GM12878 (cell line): ENCODE measurements at regions not wholly inside any gene's neighbourhood (a gene's known extent, or its start where the extent isn't known, plus 50 kb on each side); places are given as distances from the start of the nearest gene placed in this dataset.

Experiments
- ATAC-seq: fragments of 200-7000 bp; cut with Tn5 transposase; 3 replicates; pipeline ENCODE4 v1.9.1; 2020; ENCODE audit warnings: mild to moderate bottlenecking, moderate library complexity
- BruUV-seq: library from RNA; stranded (reverse); fragments of 400-500 nt; replicated peaks from 2 replicates; lab custom pipeline; 2021; lab: Mats Ljungman, UMichigan
- CTCF ChIA-PET: fragments of 300-600 bp; sonication (Branson Sonifier 250); formaldehyde crosslinking; extraction: SDS; loops from one replicate; lab custom pipeline; 2021; ENCODE audit warnings: inconsistent platforms; lab: Yijun Ruan, JAX
- POLR2A ChIA-PET: fragments of 350-600 bp; formaldehyde crosslinking; extraction: SDS; loops from one replicate; lab custom pipeline; 2021; ENCODE audit warnings: inconsistent platforms; lab: Charles Lee
- RAD21 ChIA-PET: fragments of 300-600 bp; sonication (Branson Sonifier 250); formaldehyde crosslinking; loops from one replicate; lab custom pipeline; 2023; ENCODE audit warnings: antibody characterized with exemption; ENCODE audit not compliant: unreplicated experiment; lab: Charles Lee
- SMC1A ChIA-PET: fragments of 300-600 bp; sonication (Branson Sonifier 250); formaldehyde crosslinking; loops from one replicate; lab custom pipeline; 2023; ENCODE audit not compliant: unreplicated experiment, uncharacterized antibody; lab: Charles Lee
- DNase-seq: peaks from one replicate; pipeline ENCODE4 v3.0.0-alpha.2; 2011; ENCODE audit warnings: low read depth, low spot score
- FAIRE-seq: peaks from 3 replicates; lab custom pipeline; 2011; peaks lifted over from hg19 to GRCh38; lab: Jason Lieb, UNC
- H2AFZ ChIP-seq: 2 replicates; pipeline ENCODE4 v1.6.0; 2011; ENCODE audit warnings: low read depth, low read length, control low read depth; ENCODE audit not compliant: control insufficient read depth
- H3K27ac ChIP-seq: 2 replicates; pipeline ENCODE4 v1.5.1; 2011; ENCODE audit warnings: control low read depth; ENCODE audit not compliant: control insufficient read depth, insufficient read depth
- H3K27me3 ChIP-seq, 2 experiments: replicated peaks in 1 of 2; 2 replicates each; pipeline versions ENCODE4 v1.6.0 to v1.6.1; 2011; ENCODE audit warnings: low read length in 1 of 2; ENCODE audit not compliant: control insufficient read depth in 2 of 2, insufficient read depth in 2 of 2
- H3K36me3 ChIP-seq, 2 experiments: 2 replicates each; pipeline ENCODE4 v1.5.1; 2011; ENCODE audit warnings: low read length in 1 of 2; ENCODE audit not compliant: control insufficient read depth in 2 of 2, insufficient read depth in 2 of 2
- H3K4me1 ChIP-seq: 2 replicates; pipeline ENCODE4 v1.6.1; 2011; ENCODE audit warnings: mild to moderate bottlenecking, low read length, moderate library complexity, mixed read lengths; ENCODE audit not compliant: control insufficient read depth, insufficient read depth
- H3K4me2 ChIP-seq: 2 replicates; pipeline ENCODE4 v1.6.0; 2011; ENCODE audit warnings: control low read depth; ENCODE audit not compliant: control insufficient read depth, insufficient read depth
- H3K4me3 ChIP-seq: fragments of 200-600 bp; sonication (generic); 2 replicates; pipeline ENCODE4 v1.5.1; 2016
- H3K79me2 ChIP-seq: 2 replicates; pipeline ENCODE4 v1.6.0; 2011; ENCODE audit warnings: low read length; ENCODE audit not compliant: control insufficient read depth, insufficient read depth
- H3K9ac ChIP-seq: 2 replicates; pipeline ENCODE4 v1.8.0; 2011; ENCODE audit warnings: low read length, control low read depth, mixed read lengths; ENCODE audit not compliant: control insufficient read depth, insufficient read depth
- H3K9me3 ChIP-seq: replicated peaks from 3 replicates; pipeline ENCODE4 v1.5.1; 2011; ENCODE audit warnings: mild to moderate bottlenecking, low read length; ENCODE audit not compliant: control insufficient read depth, insufficient read depth
- H4K20me1 ChIP-seq: 2 replicates; pipeline ENCODE4 v1.6.0; 2011; ENCODE audit not compliant: control insufficient read depth, insufficient read depth
- E2F8 ChIP-seq: fragments of 450-650 bp; IDR thresholded peaks from 2 replicates; pipeline ENCODE4 v1.6.1; 2018; ENCODE audit warnings: mild to moderate bottlenecking, low read depth, moderate library complexity; ENCODE audit not compliant: partially characterized antibody
- ETV6 ChIP-seq, 2 experiments: fragments of 450-650 bp in 1 of 2; IDR thresholded peaks in 1 of 2; conservative IDR thresholded peaks in 1 of 2; 2 replicates each; pipeline ENCODE4 v1.6.1; 2014; ENCODE audit warnings: antibody characterized with exemption in 1 of 2, borderline replicate concordance in 1 of 2, low read depth in 1 of 2, mild to moderate bottlenecking in 1 of 2, moderate library complexity in 1 of 2
- HSF1 ChIP-seq: fragments of 150-350 bp; IDR thresholded peaks from 2 replicates; pipeline ENCODE4 v1.6.1; 2014; ENCODE audit warnings: mild to moderate bottlenecking, low read depth, low read length
- JUND ChIP-seq: IDR thresholded peaks from 2 replicates; pipeline ENCODE4 v1.6.1; 2012; ENCODE audit warnings: low read depth, mild to moderate bottlenecking, low read length, improper control_type of control experiment, moderate library complexity
- MAX ChIP-seq: IDR thresholded peaks from 2 replicates; pipeline ENCODE4 v1.6.1; 2012; ENCODE audit warnings: low read depth, low read length, improper control_type of control experiment
- MEF2A ChIP-seq: IDR thresholded peaks from 2 replicates; pipeline ENCODE4 v1.6.1; 2011; ENCODE audit warnings: low read depth, mild to moderate bottlenecking, low read length, moderate library complexity; ENCODE audit not compliant: insufficient read depth
- MXI1 ChIP-seq: fragments of 150-350 bp; IDR thresholded peaks from 2 replicates; pipeline ENCODE4 v1.6.1; 2011; ENCODE audit warnings: low read depth, mild to moderate bottlenecking, inconsistent platforms, low read length, improper control_type of control experiment
- NBN ChIP-seq: fragments of 450-650 bp; IDR thresholded peaks from 2 replicates; pipeline ENCODE4 v1.6.1; 2016
- RUNX3 ChIP-seq: IDR thresholded peaks from 2 replicates; pipeline ENCODE4 v1.6.1; 2012; ENCODE audit warnings: low read length, inconsistent platforms
- SP1 ChIP-seq: IDR thresholded peaks from one replicate; pipeline ENCODE4 v1.6.1; 2011; ENCODE audit warnings: low read depth, low read length
- TAF1 ChIP-seq: IDR thresholded peaks from 2 replicates; pipeline ENCODE4 v1.6.1; 2011; ENCODE audit warnings: mild to moderate bottlenecking, low read depth, low read length, borderline replicate concordance
- TCF12 ChIP-seq: IDR thresholded peaks from 2 replicates; pipeline ENCODE4 v1.6.1; 2011; ENCODE audit warnings: low read depth, mild to moderate bottlenecking, low read length
- ZBTB4 ChIP-seq: fragments of 450-650 bp; formaldehyde crosslinking; IDR thresholded peaks from 2 replicates; pipeline ENCODE4 v1.4.0; 2022; ENCODE audit warnings: mild to moderate bottlenecking, moderate library complexity
- ZNF622 ChIP-seq: fragments of 450-650 bp; IDR thresholded peaks from 2 replicates; pipeline ENCODE4 v1.6.1; 2017; ENCODE audit warnings: mild to moderate bottlenecking, inconsistent platforms
- WGBS: methylation state at CpG from one replicate; pipeline ENCODE4 v1.1.6; 2016; ENCODE audit warnings: low lambda C conversion rate; ENCODE audit not compliant: insufficient replicate concordance, insufficient coverage; ENCODE audit errors: missing lambda C conversion rate; 5-methylcytosine and 5-hydroxymethylcytosine counted together
- in situ Hi-C: fragments of 300-500 bp; cut with MboI; formaldehyde crosslinking; loops from 9 replicates; pipeline ENCODE4 v1.14.3; 2018; ENCODE audit warnings: mixed read lengths
- intact Hi-C: fragments of 100-400 bp; cut with micrococcal nuclease; formaldehyde crosslinking; loops from one replicate; pipeline ENCODE4 v1.14.2; 2022; ENCODE audit not compliant: unreplicated experiment

- TF ChIP-seq ETV6 (conservative IDR thresholded peaks at IDR 0.05 in 1 of 2, IDR thresholded peaks at IDR 0.05 in 1 of 2; ENCODE audit: borderline replicate concordance in 1 of 2, low read depth in 1 of 2) = no peak
- no peak for TF ChIP-seq ZBTB4 (CRISPR knock-in tag)
- no peak for TF ChIP-seq ZNF622
- TF ChIP-seq MEF2A = no peak
Observed at GRCh38 chr13:105692769-105693168, 842.7 kb downstream of the EFNB2 start (continued).

- TF ChIP-seq TAF1 (no peak), JUND (no peak), E2F8 (no peak), MAX (no peak), SP1 (no peak), TCF12 (no peak), HSF1 (no peak), NBN (no peak), RUNX3 (no peak), MXI1 (no peak)
- DNase-seq = no peak
Observed at GRCh38 chr13:105684216-105684615, 851.2 kb downstream of the EFNB2 start.

More at GRCh38 chr13:105684216-105684615, 851.2 kb downstream of the EFNB2 start:
- POLR2A ChIA-PET = no interaction called here
- RAD21 ChIA-PET = no interaction called here
- no peak for FAIRE-seq
- Histone ChIP-seq H3K36me3 (no peaks in the 10 kb centered on the region), H3K9ac (no peak overlapping the region), H2AFZ (no peak overlapping the region), H3K9me3 (no peaks in the 10 kb centered on the region; the same call in 2 of the 3 replicates), H3K4me3 (no peak overlapping the region), H3K27ac (no peak overlapping the region), H4K20me1 (no peaks in the 10 kb centered on the region), H3K27me3 (no peaks in the 10 kb centered on the region), H3K4me1 (no peaks in the 10 kb centered on the region), H3K4me2 (no peak overlapping the region), H3K79me2 (no peaks in the 10 kb centered on the region)
- in situ Hi-C loops = no loop called here
- SMC1A ChIA-PET = no interaction called here
- intact Hi-C loops = no loop called here
- CTCF ChIA-PET = no interaction called here
- no TSS peak for BruUV-seq
- 4% methylated on average over 3 of the region's 3 CpGs for WGBS
- no peak for ATAC-seq
